Vagina (tissue), 2 donors: ENCODE measurements at regions not wholly inside any gene's neighbourhood (a gene's known extent, or its start where the extent isn't known, plus 50 kb on each side); places are given as distances from the start of the nearest gene placed in this dataset.

ENCODE experiments used
- DNase-seq, 2 donors: peaks; one replicate each; pipeline ENCODE4 v3.0.0-alpha.2; 2017; ENCODE audit errors: extremely low spot score in 2 of 2
- H3K27ac ChIP-seq: fragments of 200-600 bp; sonication (generic); one replicate; pipeline ENCODE4 v1.5.1; 2019
- H3K27me3 ChIP-seq: fragments of 200-600 bp; sonication (generic); one replicate; pipeline ENCODE4 v1.5.1; 2019
- H3K36me3 ChIP-seq, 2 donors: fragments of 200-600 bp; sonication (generic); one replicate each; pipeline ENCODE4 v1.5.1; 2017 to 2019
- H3K4me1 ChIP-seq: fragments of 200-600 bp; sonication (generic); one replicate; pipeline ENCODE4 v1.5.1; 2019
- H3K4me3 ChIP-seq, 2 donors: fragments of 200-600 bp; sonication (generic); 1 replicate in 1 of 2; 2 replicates in 1 of 2; pipeline ENCODE4 v1.5.1; 2016 to 2019
- H3K9me3 ChIP-seq: fragments of 200-600 bp; sonication (generic); one replicate; pipeline ENCODE4 v1.5.1; 2019
- CTCF ChIP-seq, 3 experiments: fragments of 450-650 bp in 2 of 3; fragments of 200-600 bp in 1 of 3; sonication (generic) in 1 of 3; IDR thresholded peaks; one replicate each; pipeline ENCODE4 v1.5.1; 2017 to 2019; ENCODE audit warnings: antibody characterized with exemption in 3 of 3, mild to moderate bottlenecking in 2 of 3, moderate library complexity in 2 of 3
- POLR2A ChIP-seq, 2 donors: fragments of 450-650 bp; IDR thresholded peaks; one replicate each; pipeline ENCODE4 v1.6.1; 2017; ENCODE audit warnings: antibody characterized with exemption in 2 of 2, mild to moderate bottlenecking in 2 of 2, moderate library complexity in 2 of 2
- POLR2AphosphoS5 ChIP-seq, 2 donors: sonication (generic); formaldehyde crosslinking; IDR thresholded peaks; one replicate each; pipeline ENCODE4 v1.9.0; 2017; ENCODE audit warnings: antibody characterized with exemption in 2 of 2, mild to moderate bottlenecking in 2 of 2, low read depth in 1 of 2; ENCODE audit not compliant: insufficient read depth in 1 of 2
- intact Hi-C: fragments of 100-400 bp; cut with DNase I; formaldehyde crosslinking; loops from one replicate; pipeline ENCODE4 v1.15.1; 2023

DNA sequence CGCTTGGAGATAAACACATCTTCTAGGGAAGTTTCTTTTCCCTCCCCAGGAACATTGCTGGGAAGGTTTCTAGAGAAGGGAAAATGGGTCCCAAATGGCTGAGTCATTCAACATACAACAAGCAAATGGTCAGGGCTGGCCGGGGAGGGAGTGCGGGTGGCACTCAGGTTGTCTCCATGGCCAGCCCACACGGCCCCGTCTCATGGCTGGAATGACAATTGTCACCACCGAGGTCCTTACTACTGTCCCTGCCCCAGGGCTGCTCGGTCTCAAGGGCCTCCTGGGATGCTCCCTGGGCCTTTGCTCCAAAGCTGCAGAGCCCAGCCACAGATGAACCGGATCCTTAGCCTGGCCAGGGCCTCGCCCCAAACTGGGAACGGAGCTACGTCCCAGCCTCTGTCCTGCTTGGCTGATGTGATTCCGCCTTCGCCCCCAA, 121.9 kb downstream of the FGF18 start:
- Histone ChIP-seq H3K4me3 (no peak overlapping the region), H3K4me1 (no peaks in the 10 kb centered on the region), H3K27ac (no peak overlapping the region), H3K27me3 (no peaks in the 10 kb centered on the region), H3K9me3 (no peaks in the 10 kb centered on the region), H3K36me3 (no peaks in the 10 kb centered on the region)
- peak in 1 of 2 donors; percentile 72 for DNase-seq
- intact Hi-C loops = no loop called here
- TF ChIP-seq POLR2AphosphoS5 (IDR thresholded peaks at IDR 0.05; ENCODE audit: insufficient read depth in 1 of 2, low read depth in 1 of 2) (no peak), CTCF (IDR thresholded peaks at IDR 0.05) (no peak), POLR2A (IDR thresholded peaks at IDR 0.05) (no peak)

- TF ChIP-seq POLR2A (IDR thresholded peaks at IDR 0.05) (no peak), CTCF (IDR thresholded peaks at IDR 0.05) (no peak), POLR2AphosphoS5 (IDR thresholded peaks at IDR 0.05; ENCODE audit: insufficient read depth in 1 of 2, low read depth in 1 of 2) (no peak)
- no peaks in the 10 kb centered on the region for H3K36me3 ChIP-seq
- intact Hi-C loops = no loop called here
- no peaks in the 10 kb centered on the region for H3K4me1 ChIP-seq
- H3K27ac ChIP-seq = no peak overlapping the region
- H3K9me3 ChIP-seq = no peaks in the 10 kb centered on the region
- no peak for DNase-seq
- H3K4me3 ChIP-seq = no peak overlapping the region
- H3K27me3 ChIP-seq = no peaks in the 10 kb centered on the region
These were observed 123.2 kb downstream of the FGF18 start for GRCh38 chr5:171542525-171543140.

GRCh38 chr5:171543148-171543815, 123.8 kb downstream of the FGF18 start:
- Histone ChIP-seq H3K27me3 (no peaks in the 10 kb centered on the region), H3K27ac (no peak overlapping the region), H3K4me3 (no peak overlapping the region), H3K9me3 (no peaks in the 10 kb centered on the region), H3K4me1 (no peaks in the 10 kb centered on the region), H3K36me3 (no peaks in the 10 kb centered on the region)
- intact Hi-C loops = no loop called here
- no peak for DNase-seq
- no peak for TF ChIP-seq POLR2A (IDR thresholded peaks at IDR 0.05)
- TF ChIP-seq CTCF (IDR thresholded peaks at IDR 0.05) = no peak
- TF ChIP-seq POLR2AphosphoS5 (IDR thresholded peaks at IDR 0.05; ENCODE audit: insufficient read depth in 1 of 2, low read depth in 1 of 2) = no peak

DNA sequence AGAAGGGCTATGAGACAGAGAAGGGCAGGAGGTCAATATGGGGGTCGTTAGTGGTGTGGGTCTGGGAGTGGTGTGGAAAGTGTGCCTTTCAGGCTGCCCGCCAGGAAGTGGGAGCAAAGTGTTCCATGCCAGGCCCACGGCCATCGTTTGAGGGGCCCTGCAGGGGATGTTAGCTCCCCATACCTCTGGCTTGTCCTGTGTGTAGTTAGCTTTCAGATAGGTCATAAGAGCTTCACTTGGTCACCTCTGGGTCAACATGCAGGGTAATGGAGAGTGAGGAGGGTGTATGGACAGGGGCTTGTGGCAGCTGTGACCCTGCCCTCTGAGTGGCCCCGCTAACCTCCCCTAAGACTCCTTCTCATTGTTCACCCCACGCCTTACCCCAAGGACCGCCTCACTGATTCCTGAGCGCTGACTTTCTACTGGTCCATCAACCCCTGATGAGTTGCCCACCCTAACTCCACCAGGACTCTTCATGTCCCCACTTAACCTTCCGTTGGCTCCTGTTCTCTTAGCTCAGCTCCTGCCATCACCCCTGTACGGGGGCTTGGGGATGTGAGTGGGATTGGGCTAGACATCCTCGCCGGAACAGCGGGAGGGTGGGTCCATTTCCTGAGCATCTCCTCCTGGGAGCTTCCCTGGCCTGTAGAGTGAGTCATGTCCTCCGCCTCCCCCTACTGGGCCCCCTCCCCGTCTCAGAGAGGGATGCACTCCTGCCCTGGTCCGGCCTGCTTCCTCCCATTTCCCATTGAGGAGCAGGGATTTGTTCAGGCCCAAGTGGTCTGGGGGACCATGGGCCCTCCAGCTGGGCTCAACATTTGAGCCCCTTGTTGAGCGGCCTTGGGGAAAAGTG, 125.7 kb downstream of the FGF18 start:
- H3K36me3 ChIP-seq = no peaks in the 10 kb centered on the region
- no peak for DNase-seq
- TF ChIP-seq CTCF (IDR thresholded peaks at IDR 0.05) (no peak), POLR2A (IDR thresholded peaks at IDR 0.05) (no peak), POLR2AphosphoS5 (IDR thresholded peaks at IDR 0.05; ENCODE audit: insufficient read depth in 1 of 2, low read depth in 1 of 2) (no peak)
- H3K27ac ChIP-seq = no peak overlapping the region
- H3K27me3 ChIP-seq = no peaks in the 10 kb centered on the region
- intact Hi-C loops = no loop called here
- no peak overlapping the region for H3K4me3 ChIP-seq
- H3K4me1 ChIP-seq = no peaks in the 10 kb centered on the region
- no peaks in the 10 kb centered on the region for H3K9me3 ChIP-seq
